HepG2 (cell line): ENCODE measurements at regions not wholly inside any gene's neighbourhood (a gene's known extent, or its start where the extent isn't known, plus 50 kb on each side); places are given as distances from the start of the nearest gene placed in this dataset.

ENCODE experiments used
- ATAC-seq: fragments of 200-7000 bp; cut with Tn5 transposase; 3 replicates; pipeline ENCODE4 v1.9.1; 2020; ENCODE audit warnings: mild to moderate bottlenecking, moderate library complexity
- BruUV-seq: library from RNA; stranded (reverse); fragments of 400-500 nt; replicated peaks from 2 replicates; lab custom pipeline; 2021; lab: Mats Ljungman, UMichigan
- CTCF ChIA-PET: fragments of 300-600 bp; formaldehyde crosslinking; extraction: SDS; loops from one replicate; lab custom pipeline; 2021; ENCODE audit warnings: low total read pairs, inconsistent platforms, low intra/inter-chr PET ratio; lab: Yijun Ruan, JAX
- POLR2A ChIA-PET: fragments of 350-600 bp; sonication (Branson Sonifier 250); formaldehyde crosslinking; loops from one replicate; lab custom pipeline; 2020; ENCODE audit warnings: antibody characterized with exemption, inconsistent platforms; lab: Yijun Ruan, JAX
- DNase-seq: peaks from one replicate; pipeline ENCODE4 v3.0.0-alpha.2; 2015; ENCODE audit warnings: low spot score
- FAIRE-seq: peaks from 3 replicates; lab custom pipeline; 2011; peaks lifted over from hg19 to GRCh38; lab: Jason Lieb, UNC
- H2AFZ ChIP-seq: one replicate; pipeline ENCODE4 v1.6.1; 2011; ENCODE audit warnings: low read length, inconsistent platforms
- H3K27ac ChIP-seq: fragments of 300-600 bp; 3 replicates; pipeline ENCODE4 v1.8.0; 2011; ENCODE audit warnings: mixed run types, mild to moderate bottlenecking, mixed read lengths, low read length, inconsistent platforms; ENCODE audit not compliant: insufficient read depth; ENCODE audit errors: extremely low read length
- H3K27me3 ChIP-seq, 2 experiments: fragments of 200-600 bp in 1 of 2; 2 replicates in 1 of 2; 3 replicates in 1 of 2; pipeline versions ENCODE4 v1.6.0 to v1.8.0; 2011; ENCODE audit warnings: low read length in 2 of 2, mild to moderate bottlenecking in 2 of 2, moderate library complexity in 2 of 2, inconsistent platforms in 1 of 2; ENCODE audit not compliant: insufficient read depth in 2 of 2, control insufficient read depth in 1 of 2
- H3K36me3 ChIP-seq, 2 experiments: fragments of 200-600 bp in 1 of 2; replicated peaks in 1 of 2; 2 replicates in 1 of 2; 3 replicates in 1 of 2; pipeline versions ENCODE4 v1.5.1 to v1.8.0; 2011; ENCODE audit warnings: low read length in 2 of 2, inconsistent platforms in 1 of 2; ENCODE audit not compliant: insufficient read depth in 2 of 2, control insufficient read depth in 1 of 2
- H3K4me1 ChIP-seq: 2 replicates; pipeline ENCODE4 v1.5.1; 2012; ENCODE audit warnings: low read length, inconsistent platforms; ENCODE audit not compliant: insufficient read depth
- H3K4me2 ChIP-seq: 2 replicates; pipeline ENCODE4 v1.6.0; 2011; ENCODE audit warnings: low read depth, low read length, inconsistent platforms
- H3K4me3 ChIP-seq, 3 experiments: fragments of 200-600 bp in 1 of 3; sonication (generic), shearing (Covaris generic) in 1 of 3; replicated peaks in 1 of 3; 2 replicates each; pipeline ENCODE4 v1.5.1; 2011 to 2016; ENCODE audit warnings: low read length in 3 of 3, inconsistent platforms in 2 of 3, low read depth in 2 of 3, mild to moderate bottlenecking in 2 of 3, control low read depth in 1 of 3, mixed read lengths in 1 of 3; ENCODE audit not compliant: insufficient read depth in 1 of 3
- H3K79me2 ChIP-seq: one replicate; pipeline ENCODE4 v1.6.1; 2011; ENCODE audit warnings: low read length, inconsistent platforms; ENCODE audit not compliant: insufficient read depth
- H3K9ac ChIP-seq: 2 replicates; pipeline ENCODE4 v1.6.0; 2011; ENCODE audit warnings: mild to moderate bottlenecking, low read depth, low read length, inconsistent platforms; ENCODE audit not compliant: insufficient read depth
- H3K9me3 ChIP-seq: 2 replicates; pipeline ENCODE4 v1.5.1; 2012; ENCODE audit warnings: mild to moderate bottlenecking, low read length
- H4K20me1 ChIP-seq: 2 replicates; pipeline ENCODE4 v1.6.0; 2011; ENCODE audit warnings: inconsistent platforms, mild to moderate bottlenecking, low read length, moderate library complexity; ENCODE audit not compliant: insufficient read depth
- DNMT1 ChIP-seq: sonication (generic); formaldehyde crosslinking; IDR thresholded peaks from 2 replicates; pipeline ENCODE4 v1.5.1; 2020; ENCODE audit warnings: mild to moderate bottlenecking, missing genetic modification reagents
- KLF13 ChIP-seq: sonication (generic); formaldehyde crosslinking; IDR thresholded peaks from 2 replicates; pipeline ENCODE4 v1.4.0; 2020; ENCODE audit warnings: mild to moderate bottlenecking, missing genetic modification reagents
- NAIF1 ChIP-seq: sonication (generic); formaldehyde crosslinking; IDR thresholded peaks from 2 replicates; pipeline ENCODE4 v1.5.0; 2020; ENCODE audit warnings: mild to moderate bottlenecking, missing genetic modification reagents, borderline replicate concordance
- PCBP1 ChIP-seq: fragments of 200-400 bp; formaldehyde crosslinking; IDR thresholded peaks from 2 replicates; pipeline ENCODE4 v1.6.1; 2017; ENCODE audit warnings: mild to moderate bottlenecking, low read depth, low read length, borderline replicate concordance
- PHF20 ChIP-seq: sonication (generic); formaldehyde crosslinking; IDR thresholded peaks from 2 replicates; pipeline ENCODE4 v1.5.0; 2020; ENCODE audit warnings: mild to moderate bottlenecking, missing genetic modification reagents
- RCOR2 ChIP-seq: IDR thresholded peaks from 2 replicates; pipeline ENCODE4 v1.6.1; 2016; ENCODE audit warnings: missing biosample characterization, missing genetic modification reagents
- RFXANK ChIP-seq: IDR thresholded peaks from 2 replicates; pipeline ENCODE4 v1.6.1; 2016
- RFXAP ChIP-seq: sonication (generic); formaldehyde crosslinking; IDR thresholded peaks from 2 replicates; pipeline ENCODE4 v1.4.0; 2020; ENCODE audit warnings: missing genetic modification reagents, borderline replicate concordance
- SOX6 ChIP-seq, 2 experiments: fragments of 450-650 bp in 1 of 2; sonication (generic) in 1 of 2; formaldehyde crosslinking in 1 of 2; IDR thresholded peaks; 2 replicates each; pipeline versions ENCODE4 v1.4.0 to v1.6.1; 2017 to 2020; ENCODE audit warnings: antibody characterized with exemption in 1 of 2, mild to moderate bottlenecking in 1 of 2, missing genetic modification reagents in 1 of 2
- TBL1XR1 ChIP-seq: fragments of 150-350 bp; IDR thresholded peaks from 2 replicates; pipeline ENCODE4 v1.6.1; 2014; ENCODE audit warnings: borderline replicate concordance, low read length; ENCODE audit not compliant: partially characterized antibody
- ZFP1 ChIP-seq: IDR thresholded peaks from 2 replicates; pipeline ENCODE4 v1.6.1; 2016
- ZNF12 ChIP-seq: sonication (generic); formaldehyde crosslinking; IDR thresholded peaks from 2 replicates; pipeline ENCODE4 v1.5.0; 2020; ENCODE audit warnings: missing genetic modification reagents
- WGBS: methylation state at CpG from one replicate; pipeline ENCODE4 v1.1.6; 2017; ENCODE audit warnings: low lambda C conversion rate; 5-methylcytosine and 5-hydroxymethylcytosine counted together
- in situ Hi-C: cut with HindIII; loops from 2 replicates; pipeline ENCODE4 v1.10.0; 2017; ENCODE audit warnings: low pct_unique_long_range_greater_than_20kb; ENCODE audit not compliant: extremely low pct_ligation_motif_present
- intact Hi-C: fragments of 100-400 bp; cut with micrococcal nuclease; formaldehyde crosslinking; loops from one replicate; pipeline ENCODE4 v1.10.0; 2022; ENCODE audit not compliant: unreplicated experiment
- TF ChIP-seq, protein P1 (sequence below): sonication (generic); formaldehyde crosslinking; IDR thresholded peaks from 2 replicates; pipeline ENCODE4 v1.5.1; 2020; ENCODE audit warnings: missing genetic modification reagents, mild to moderate bottlenecking, borderline replicate concordance
- TF ChIP-seq, protein P2 (sequence below): sonication (generic); formaldehyde crosslinking; IDR thresholded peaks from 2 replicates; pipeline ENCODE4 v1.5.0; 2020; ENCODE audit warnings: missing genetic modification reagents

DNA sequence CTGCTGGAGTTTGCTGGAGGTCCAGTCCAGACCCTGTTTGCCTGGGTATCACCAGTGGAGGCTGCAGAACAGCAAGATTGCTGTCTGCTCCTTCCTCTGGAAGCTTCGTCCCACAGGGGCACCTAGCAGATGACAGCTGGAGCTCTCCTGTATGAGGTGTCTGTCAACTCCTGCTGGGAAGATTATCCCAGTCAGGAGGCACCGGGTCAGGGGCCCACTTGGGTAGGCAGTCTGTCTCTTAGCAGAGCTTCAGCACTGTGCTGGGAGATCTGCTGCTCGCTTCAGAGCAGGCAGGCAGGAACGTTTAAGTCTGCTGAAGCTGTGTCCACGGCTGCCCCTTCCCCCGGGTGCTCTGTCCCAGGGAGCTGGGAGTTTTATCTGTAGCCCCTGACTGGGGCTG, 96.8 kb upstream of the SLC35F1 start:
- Histone ChIP-seq H3K4me1 (no peaks in the 10 kb centered on the region), H3K27ac (no peak overlapping the region), H3K4me3 (no peak overlapping the region), H4K20me1 (no peaks in the 10 kb centered on the region), H2AFZ (no peak overlapping the region), H3K79me2 (no peaks in the 10 kb centered on the region), H3K9ac (no peak overlapping the region), H3K36me3 (no peaks in the 10 kb centered on the region), H3K27me3 (no peaks in the 10 kb centered on the region), H3K9me3 (no peaks in the 10 kb centered on the region), H3K4me2 (no peak overlapping the region)
- CTCF ChIA-PET = no interaction called here
- in situ Hi-C loops (no loop called here), intact Hi-C loops (no loop called here)
- DNase-seq (no peak), ATAC-seq (no peak), FAIRE-seq (no peak)
- no TSS peak for BruUV-seq
- WGBS = 0% methylated on average over 5 of the region's 6 CpGs
- POLR2A ChIA-PET = no interaction called here
- TF ChIP-seq ZFP1 (CRISPR knock-in tag) = no peak
- no peak for TF ChIP-seq PHF20 (CRISPR knock-in tag)
- TF ChIP-seq ZNF12 (CRISPR knock-in tag) = no peak
- no peak for TF ChIP-seq TBL1XR1
- no peak for TF ChIP-seq SOX6 (IDR thresholded peaks at IDR 0.05)
- TF ChIP-seq SOX6 (CRISPR knock-in tag; IDR thresholded peaks at IDR 0.05) = no peak
- TF ChIP-seq DNMT1 = no peak
- no peak for TF ChIP-seq RFXAP (CRISPR knock-in tag)
- TF ChIP-seq RFXANK (CRISPR knock-in tag) = no peak
- TF ChIP-seq, protein P1, sequence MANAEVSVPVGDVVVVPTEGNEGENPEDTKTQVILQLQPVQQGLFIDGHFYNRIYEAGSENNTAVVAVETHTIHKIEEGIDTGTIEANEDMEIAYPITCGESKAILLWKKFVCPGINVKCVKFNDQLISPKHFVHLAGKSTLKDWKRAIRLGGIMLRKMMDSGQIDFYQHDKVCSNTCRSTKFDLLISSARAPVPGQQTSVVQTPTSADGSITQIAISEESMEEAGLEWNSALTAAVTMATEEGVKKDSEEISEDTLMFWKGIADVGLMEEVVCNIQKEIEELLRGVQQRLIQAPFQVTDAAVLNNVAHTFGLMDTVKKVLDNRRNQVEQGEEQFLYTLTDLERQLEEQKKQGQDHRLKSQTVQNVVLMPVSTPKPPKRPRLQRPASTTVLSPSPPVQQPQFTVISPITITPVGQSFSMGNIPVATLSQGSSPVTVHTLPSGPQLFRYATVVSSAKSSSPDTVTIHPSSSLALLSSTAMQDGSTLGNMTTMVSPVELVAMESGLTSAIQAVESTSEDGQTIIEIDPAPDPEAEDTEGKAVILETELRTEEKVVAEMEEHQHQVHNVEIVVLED = no peak
- no peak for TF ChIP-seq KLF13 (CRISPR knock-in tag)
- TF ChIP-seq PCBP1 = no peak
- no peak for TF ChIP-seq NAIF1 (CRISPR knock-in tag)
- TF ChIP-seq RCOR2 = no peak
- TF ChIP-seq, protein P2, sequence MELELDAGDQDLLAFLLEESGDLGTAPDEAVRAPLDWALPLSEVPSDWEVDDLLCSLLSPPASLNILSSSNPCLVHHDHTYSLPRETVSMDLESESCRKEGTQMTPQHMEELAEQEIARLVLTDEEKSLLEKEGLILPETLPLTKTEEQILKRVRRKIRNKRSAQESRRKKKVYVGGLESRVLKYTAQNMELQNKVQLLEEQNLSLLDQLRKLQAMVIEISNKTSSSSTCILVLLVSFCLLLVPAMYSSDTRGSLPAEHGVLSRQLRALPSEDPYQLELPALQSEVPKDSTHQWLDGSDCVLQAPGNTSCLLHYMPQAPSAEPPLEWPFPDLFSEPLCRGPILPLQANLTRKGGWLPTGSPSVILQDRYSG (CRISPR knock-in tag) = no peak
